H9 (cell line): ENCODE measurements at regions not wholly inside any gene's neighbourhood (a gene's known extent, or its start where the extent isn't known, plus 50 kb on each side); places are given as distances from the start of the nearest gene placed in this dataset.

Source experiments
- DNase-seq: peaks from one replicate; pipeline ENCODE4 v3.0.0-alpha.2; 2017
- H2AFZ ChIP-seq: one replicate; pipeline ENCODE4 v1.6.1; 2013; ENCODE audit warnings: mild to moderate bottlenecking, low read length, control low read depth, moderate library complexity
- H2AK5ac ChIP-seq: 2 replicates; pipeline ENCODE4 v1.6.1; 2013; ENCODE audit warnings: low read length, control low read depth, mixed read lengths; ENCODE audit not compliant: insufficient read length
- H2BK120ac ChIP-seq: one replicate; pipeline ENCODE4 v1.6.1; 2013; ENCODE audit warnings: low read depth, mild to moderate bottlenecking, low read length, control low read depth, inconsistent platforms; ENCODE audit not compliant: poor library complexity, severe bottlenecking
- H2BK12ac ChIP-seq: 2 replicates; pipeline ENCODE4 v1.6.1; 2013; ENCODE audit warnings: low read length, control low read depth, mixed read lengths, low read depth; ENCODE audit not compliant: insufficient read length
- H2BK15ac ChIP-seq: 2 replicates; pipeline ENCODE4 v1.6.1; 2013; ENCODE audit warnings: low read depth, low read length, control low read depth
- H2BK20ac ChIP-seq: one replicate; pipeline ENCODE4 v1.6.1; 2013; ENCODE audit warnings: low read depth, mild to moderate bottlenecking, low read length, control low read depth, inconsistent platforms; ENCODE audit not compliant: poor library complexity, severe bottlenecking
- H2BK5ac ChIP-seq: 2 replicates; pipeline ENCODE4 v1.6.1; 2013; ENCODE audit warnings: low read length, control low read depth, mixed read lengths; ENCODE audit not compliant: insufficient read length
- H3K14ac ChIP-seq: 2 replicates; pipeline ENCODE4 v1.6.1; 2013; ENCODE audit warnings: low read length, control low read depth; ENCODE audit not compliant: insufficient read depth
- H3K18ac ChIP-seq: 2 replicates; pipeline ENCODE4 v1.6.1; 2013; ENCODE audit warnings: low read depth, mild to moderate bottlenecking, mixed read lengths, low read length, control low read depth; ENCODE audit not compliant: insufficient read length
- H3K23ac ChIP-seq: 2 replicates; pipeline ENCODE4 v1.6.1; 2013; ENCODE audit warnings: low read length, control low read depth, mixed read lengths, low read depth; ENCODE audit not compliant: insufficient read length
- H3K23me2 ChIP-seq: 2 replicates; pipeline ENCODE4 v1.6.1; 2013; ENCODE audit warnings: low read depth, mild to moderate bottlenecking, mixed read lengths, low read length, control low read depth; ENCODE audit not compliant: insufficient read length, poor library complexity, severe bottlenecking
- H3K27ac ChIP-seq: 2 replicates; pipeline ENCODE4 v1.5.1; 2013; ENCODE audit warnings: low read length, control low read depth, mixed read lengths, low read depth; ENCODE audit not compliant: insufficient read length
- H3K27me3 ChIP-seq: 2 replicates; pipeline ENCODE4 v1.6.1; 2013; ENCODE audit warnings: low read length, control low read depth, inconsistent platforms; ENCODE audit not compliant: insufficient read depth
- H3K4ac ChIP-seq: 2 replicates; pipeline ENCODE4 v1.6.1; 2013; ENCODE audit warnings: low read depth, mild to moderate bottlenecking, control low read depth, inconsistent platforms, low read length, moderate library complexity
- H3K4me1 ChIP-seq: 2 replicates; pipeline ENCODE4 v1.6.1; 2013; ENCODE audit warnings: low read length, control low read depth, inconsistent platforms; ENCODE audit not compliant: insufficient read depth
- H3K4me2 ChIP-seq: 2 replicates; pipeline ENCODE4 v1.6.1; 2013; ENCODE audit warnings: low read length, control low read depth, mixed read lengths; ENCODE audit not compliant: insufficient read length, insufficient read depth
- H3K56ac ChIP-seq: 2 replicates; pipeline ENCODE4 v1.6.1; 2013; ENCODE audit warnings: low read depth, mild to moderate bottlenecking, mixed read lengths, low read length, control low read depth; ENCODE audit not compliant: insufficient read length
- H3K79me1 ChIP-seq: 2 replicates; pipeline ENCODE4 v1.6.1; 2013; ENCODE audit warnings: low read depth, mild to moderate bottlenecking, moderate library complexity, low read length, control low read depth, inconsistent platforms; ENCODE audit not compliant: insufficient read depth, poor library complexity, severe bottlenecking
- H3K79me2 ChIP-seq: 2 replicates; pipeline ENCODE4 v1.6.1; 2013; ENCODE audit warnings: low read length, control low read depth, inconsistent platforms; ENCODE audit not compliant: insufficient read depth
- H3K9ac ChIP-seq: 2 replicates; pipeline ENCODE4 v1.6.1; 2013; ENCODE audit warnings: low read length, control low read depth, mixed read lengths; ENCODE audit not compliant: insufficient read length; ENCODE audit errors: extremely low read depth
- H3K9me3 ChIP-seq: one replicate; pipeline ENCODE4 v1.6.1; 2013; ENCODE audit warnings: low read depth, low read length, inconsistent platforms; ENCODE audit not compliant: control insufficient read depth
- H3T11ph ChIP-seq: one replicate; pipeline ENCODE4 v1.6.1; 2013; ENCODE audit warnings: mild to moderate bottlenecking, low read length, control low read depth, inconsistent platforms
- H4K20me1 ChIP-seq: one replicate; pipeline ENCODE4 v1.6.1; 2013; ENCODE audit not compliant: control insufficient read depth, insufficient read length, insufficient read depth
- H4K5ac ChIP-seq: 2 replicates; pipeline ENCODE4 v1.6.1; 2013; ENCODE audit warnings: low read depth, mild to moderate bottlenecking, mixed read lengths, low read length, control low read depth; ENCODE audit not compliant: insufficient read length
- H4K8ac ChIP-seq: replicated peaks from 2 replicates; pipeline ENCODE4 v1.6.1; 2013; ENCODE audit warnings: low read length, control low read depth, mixed read lengths, low read depth; ENCODE audit not compliant: insufficient read length
- H4K91ac ChIP-seq: 2 replicates; pipeline ENCODE4 v1.6.1; 2013; ENCODE audit warnings: low read depth, mild to moderate bottlenecking, moderate library complexity, mixed read lengths, low read length, control low read depth; ENCODE audit not compliant: insufficient read length
- H3K27ac Mint-ChIP-seq, 3 experiments: 2 replicates in 2 of 3; 3 replicates in 1 of 3; pipeline ENCODE4 v1.8.0; 2020 to 2021; ENCODE audit warnings: mixed read lengths in 3 of 3, mild to moderate bottlenecking in 1 of 3, moderate library complexity in 1 of 3
- H3K27me3 Mint-ChIP-seq: 2 replicates; pipeline ENCODE4 v1.8.0; 2021; ENCODE audit warnings: low read depth, mild to moderate bottlenecking, moderate library complexity, mixed read lengths
- H3K36me3 Mint-ChIP-seq, 3 experiments: 2 replicates in 2 of 3; 3 replicates in 1 of 3; pipeline ENCODE4 v1.8.0; 2020 to 2021; ENCODE audit warnings: low read depth in 3 of 3, mixed read lengths in 3 of 3; ENCODE audit not compliant: insufficient read depth in 1 of 3
- H3K4me1 Mint-ChIP-seq, 2 experiments: 2 replicates each; pipeline ENCODE4 v1.8.0; 2020; ENCODE audit warnings: mixed read lengths in 2 of 2
- H3K4me3 Mint-ChIP-seq, 2 experiments: 2 replicates in 1 of 2; 3 replicates in 1 of 2; pipeline ENCODE4 v1.8.0; 2020 to 2021; ENCODE audit warnings: mild to moderate bottlenecking in 2 of 2, mixed read lengths in 2 of 2, moderate library complexity in 1 of 2
- H3K9me3 Mint-ChIP-seq, 2 experiments: 2 replicates in 1 of 2; 3 replicates in 1 of 2; pipeline ENCODE4 v1.8.0; 2020; ENCODE audit warnings: mild to moderate bottlenecking in 2 of 2, mixed read lengths in 2 of 2, moderate library complexity in 1 of 2
- CTCF ChIP-seq: fragments of 200-600 bp; sonication (generic); conservative IDR thresholded peaks from 3 replicates; pipeline ENCODE4 v1.8.0; 2021; ENCODE audit warnings: antibody characterized with exemption, mild to moderate bottlenecking
- WGBS: extraction: QIAGEN DNeasy Blood & Tissue Kit; methylation state at CpG from one replicate; pipeline ENCODE4 v1.1.7; 2013; ENCODE audit warnings: missing lambda C conversion rate, low lambda C conversion rate, mixed read lengths; ENCODE audit not compliant: insufficient read length; ENCODE audit errors: extremely low coverage; 5-methylcytosine and 5-hydroxymethylcytosine counted together

- Histone ChIP-seq H3K4ac (no peak overlapping the region), H4K8ac (no peak overlapping the region), H3T11ph (no peak overlapping the region), H3K23ac (no peak overlapping the region), H3K27ac (no peak overlapping the region), H3K4me1 (no peaks in the 10 kb centered on the region), H3K9ac (no peak overlapping the region), H3K18ac (no peak overlapping the region), H2AFZ (no peak overlapping the region), H2BK20ac (no peak overlapping the region), H3K4me2 (no peak overlapping the region), H3K79me2 (no peaks in the 10 kb centered on the region), H2BK12ac (no peak overlapping the region), H3K27me3 (no peaks in the 10 kb centered on the region), H3K79me1 (no peaks in the 10 kb centered on the region), H4K20me1 (no peaks in the 10 kb centered on the region), H4K91ac (no peak overlapping the region), H3K14ac (no peak overlapping the region), H2BK120ac (no peak overlapping the region), H3K56ac (no peak overlapping the region), H2BK5ac (no peak overlapping the region), H3K23me2 (no peaks in the 10 kb centered on the region), H4K5ac (no peak overlapping the region), H2AK5ac (no peak overlapping the region), H2BK15ac (no peak overlapping the region), H3K9me3 (no peaks in the 10 kb centered on the region)
- Mint-ChIP-seq H3K4me1 (peaks cover 0 to 7% of the 10 kb centered on the region in 2 experiments; a peak in 2 of 4 replicates), H3K36me3 (peaks cover 0 to 3% (median 0%) of the 10 kb centered on the region in 3 experiments; a peak in 1 of 7 replicates), H3K9me3 (peaks cover 3 to 12% of the 10 kb centered on the region in 2 experiments; a peak in 4 of 5 replicates), H3K27me3 (no peaks in the 10 kb centered on the region), H3K4me3 (no peak overlapping the region), H3K27ac (no peak overlapping the region)
- no peak for TF ChIP-seq CTCF
- WGBS: no CpG with 5 or more reads among the region's 3 CpGs
- DNase-seq: no peak
Observed at GRCh38 chr2:14942987-14943386, 310.5 kb downstream of the LRATD1 start.
